Smooth muscle cell (in vitro differentiated cells): ENCODE measurements at regions not wholly inside any gene's neighbourhood (a gene's known extent, or its start where the extent isn't known, plus 50 kb on each side); places are given as distances from the start of the nearest gene placed in this dataset.

Source experiments
- DNase-seq: peaks from one replicate; lab custom pipeline; 2025; ENCODE audit not compliant: unreplicated experiment; lab: John Stamatoyannopoulos, UW
- H2AFZ ChIP-seq: fragments of 200-600 bp; sonication (generic); 2 replicates; pipeline ENCODE4 v1.6.0; 2016; ENCODE audit warnings: antibody characterized with exemption, low read depth, mild to moderate bottlenecking
- H3F3A ChIP-seq: fragments of 200-600 bp; sonication (generic); 2 replicates; pipeline ENCODE4 v1.6.0; 2017; ENCODE audit warnings: antibody characterized with exemption, low read depth
- H3K27ac ChIP-seq: fragments of 200-600 bp; sonication (generic); 2 replicates; pipeline ENCODE4 v1.5.1; 2016; ENCODE audit warnings: low read depth, mild to moderate bottlenecking
- H3K27me3 ChIP-seq: fragments of 200-600 bp; sonication (generic); 2 replicates; pipeline ENCODE4 v1.6.1; 2016; ENCODE audit warnings: low read depth, mild to moderate bottlenecking
- H3K36me3 ChIP-seq: fragments of 200-600 bp; sonication (generic); 2 replicates; pipeline ENCODE4 v1.5.1; 2016; ENCODE audit warnings: low read depth
- H3K4me1 ChIP-seq: fragments of 200-600 bp; sonication (generic); 2 replicates; pipeline ENCODE4 v1.5.1; 2016; ENCODE audit warnings: low read depth
- H3K4me2 ChIP-seq: fragments of 200-600 bp; sonication (generic); 2 replicates; pipeline ENCODE4 v1.6.0; 2016; ENCODE audit warnings: mild to moderate bottlenecking
- H3K4me3 ChIP-seq: fragments of 200-600 bp; sonication (generic); 2 replicates; pipeline ENCODE4 v1.5.1; 2016; ENCODE audit warnings: mild to moderate bottlenecking
- H3K79me2 ChIP-seq: fragments of 200-600 bp; sonication (generic); 2 replicates; pipeline ENCODE4 v1.6.0; 2016; ENCODE audit warnings: low read depth, mild to moderate bottlenecking
- H3K9ac ChIP-seq: fragments of 200-600 bp; sonication (generic); 2 replicates; pipeline ENCODE4 v1.6.0; 2016; ENCODE audit warnings: low read depth
- H3K9me3 ChIP-seq: fragments of 200-600 bp; sonication (generic); replicated peaks from 2 replicates; pipeline ENCODE4 v1.5.1; 2016; ENCODE audit warnings: low read depth
- H4K20me1 ChIP-seq: fragments of 200-600 bp; sonication (generic); 2 replicates; pipeline ENCODE4 v1.6.0; 2016; ENCODE audit warnings: low read depth
- CTCF ChIP-seq: fragments of 200-600 bp; sonication (generic); IDR thresholded peaks from 2 replicates; pipeline ENCODE4 v1.5.1; 2017; ENCODE audit warnings: borderline replicate concordance, mild to moderate bottlenecking, antibody characterized with exemption; ENCODE audit not compliant: insufficient read depth, poor library complexity, severe bottlenecking
- WGBS: methylation state at CpG from one replicate; pipeline ENCODE4 v1.1.7; 2016; ENCODE audit warnings: low lambda C conversion rate; 5-methylcytosine and 5-hydroxymethylcytosine counted together

DNA sequence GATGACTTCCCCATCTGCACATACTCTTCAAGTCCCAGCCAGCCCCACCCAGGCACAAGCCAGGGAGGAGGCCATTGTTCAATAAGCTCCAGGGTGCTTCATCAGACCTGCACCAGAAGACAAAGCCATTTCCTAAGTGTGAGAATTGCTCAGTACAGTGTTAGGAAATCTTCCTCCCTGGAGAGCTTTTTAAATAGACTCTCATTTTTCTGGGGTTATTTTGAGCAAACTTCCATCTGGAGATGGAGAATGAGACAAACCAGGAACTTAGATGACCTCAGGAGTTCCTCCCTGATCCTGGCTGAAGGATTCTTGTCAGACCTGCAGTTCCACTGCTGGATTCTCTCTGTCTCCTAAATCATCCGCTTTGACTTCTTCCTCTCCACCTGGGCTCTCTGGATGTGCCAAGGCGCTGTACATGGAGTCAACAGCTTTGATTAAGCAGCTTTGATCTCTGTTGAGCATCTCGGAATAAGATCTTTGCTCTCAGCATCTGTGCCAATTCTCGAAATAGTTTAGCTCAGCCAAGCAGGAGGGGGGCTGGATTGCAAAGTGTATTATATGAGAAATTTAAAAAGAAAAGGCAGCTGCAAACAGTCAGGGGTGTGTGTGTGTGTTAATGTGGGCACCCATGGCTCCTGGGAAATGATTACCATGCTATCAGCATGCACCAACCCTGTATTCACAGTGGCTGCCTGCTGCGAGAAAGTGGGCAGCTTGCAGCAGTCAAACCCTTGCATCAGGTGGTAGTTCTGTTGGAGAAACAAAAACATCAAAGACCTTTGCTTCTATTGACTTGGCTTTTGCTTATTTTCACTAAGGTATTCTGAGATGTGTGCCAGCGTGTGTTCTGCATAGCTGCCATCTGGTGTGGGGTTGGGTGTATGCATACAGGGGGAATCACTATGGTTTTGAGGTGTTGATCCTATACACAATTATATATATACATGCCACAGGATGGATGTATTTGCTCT lies 70.2 kb upstream of the NAV2 start:
- TF ChIP-seq CTCF: no peak
- H3K79me2 ChIP-seq: no peaks in the 10 kb centered on the region
- no peak for DNase-seq
- no peak overlapping the region for H3K9ac ChIP-seq
- no peaks in the 10 kb centered on the region for H3K27me3 ChIP-seq
- H3K4me1 ChIP-seq: no peaks in the 10 kb centered on the region
- no peaks in the 10 kb centered on the region for H3K9me3 ChIP-seq
- no peaks in the 10 kb centered on the region for H3K36me3 ChIP-seq
- H4K20me1 ChIP-seq: no peaks in the 10 kb centered on the region
- H3K4me3 ChIP-seq: no peak overlapping the region
- H3K4me2 ChIP-seq: no peak overlapping the region
- no peak overlapping the region for H2AFZ ChIP-seq
- 91% methylated on average over 6 of the region's 6 CpGs for WGBS
- no peaks in the 10 kb centered on the region for H3F3A ChIP-seq
- H3K27ac ChIP-seq: no peak overlapping the region

GRCh38 chr11:19639603-19640105 lies 73.0 kb upstream of the NAV2 start:
- no peak for DNase-seq
- no peaks in the 10 kb centered on the region for H4K20me1 ChIP-seq
- H3K79me2 ChIP-seq: no peaks in the 10 kb centered on the region
- H3K4me2 ChIP-seq: no peak overlapping the region
- no peak overlapping the region for H3K4me3 ChIP-seq
- no peaks in the 10 kb centered on the region for H3K9me3 ChIP-seq
- H3K36me3 ChIP-seq: no peaks in the 10 kb centered on the region
- no peak for TF ChIP-seq CTCF
- H3K27me3 ChIP-seq: no peaks in the 10 kb centered on the region
- H3K27ac ChIP-seq: no peak overlapping the region
- 91% methylated on average over 6 of the region's 6 CpGs for WGBS
- H3K4me1 ChIP-seq: no peaks in the 10 kb centered on the region
- H2AFZ ChIP-seq: no peak overlapping the region
- H3K9ac ChIP-seq: no peak overlapping the region
- H3F3A ChIP-seq: no peaks in the 10 kb centered on the region

GRCh38 chr11:19635332-19635731 lies 77.3 kb upstream of the NAV2 start:
- Histone ChIP-seq H3F3A (no peaks in the 10 kb centered on the region), H3K4me1 (peaks cover 5% of the 10 kb centered on the region), H3K4me2 (no peak overlapping the region), H2AFZ (no peak overlapping the region), H3K36me3 (no peaks in the 10 kb centered on the region), H3K27ac (no peak overlapping the region), H3K27me3 (no peaks in the 10 kb centered on the region), H3K4me3 (no peak overlapping the region), H3K79me2 (no peaks in the 10 kb centered on the region), H3K9me3 (no peaks in the 10 kb centered on the region), H3K9ac (no peak overlapping the region), H4K20me1 (no peaks in the 10 kb centered on the region)
- DNase-seq: no peak
- no peak for TF ChIP-seq CTCF
- 98% methylated on average over 3 of the region's 3 CpGs for WGBS
